Hepatocyte (in vitro differentiated cells): ENCODE measurements at regions not wholly inside any gene's neighbourhood (a gene's known extent, or its start where the extent isn't known, plus 50 kb on each side); places are given as distances from the start of the nearest gene placed in this dataset.

Experiments used
- DNase-seq: peaks from one replicate; pipeline ENCODE4 v3.0.0-alpha.2; 2016; ENCODE audit warnings: low spot score
- H2AFZ ChIP-seq: fragments of 200-600 bp; sonication (generic); 2 replicates; pipeline ENCODE4 v1.6.0; 2016; ENCODE audit warnings: antibody characterized with exemption, mild to moderate bottlenecking
- H3K27ac ChIP-seq: fragments of 200-600 bp; sonication (generic); 2 replicates; pipeline ENCODE4 v1.5.1; 2016; ENCODE audit warnings: mild to moderate bottlenecking
- H3K27me3 ChIP-seq: fragments of 200-600 bp; sonication (generic); 2 replicates; pipeline ENCODE4 v1.6.1; 2016
- H3K36me3 ChIP-seq: fragments of 200-600 bp; sonication (generic); replicated peaks from 2 replicates; pipeline ENCODE4 v1.5.1; 2016; ENCODE audit warnings: low read depth; ENCODE audit not compliant: insufficient read depth
- H3K4me1 ChIP-seq: fragments of 200-600 bp; sonication (generic); 2 replicates; pipeline ENCODE4 v1.5.1; 2016; ENCODE audit warnings: mild to moderate bottlenecking, moderate library complexity; ENCODE audit not compliant: insufficient read depth
- H3K4me2 ChIP-seq: fragments of 200-600 bp; sonication (generic); 2 replicates; pipeline ENCODE4 v1.6.0; 2016
- H3K4me3 ChIP-seq: fragments of 200-600 bp; sonication (generic); 2 replicates; pipeline ENCODE4 v1.5.1; 2016; ENCODE audit warnings: mild to moderate bottlenecking
- H3K79me2 ChIP-seq: fragments of 200-600 bp; sonication (generic); 2 replicates; pipeline ENCODE4 v1.6.0; 2017; ENCODE audit warnings: mild to moderate bottlenecking
- H3K9me2 ChIP-seq: fragments of 200-600 bp; sonication (generic); replicated peaks from 2 replicates; pipeline ENCODE4 v1.6.0; 2017; ENCODE audit warnings: mild to moderate bottlenecking; ENCODE audit not compliant: insufficient read depth
- H3K9me3 ChIP-seq: fragments of 200-600 bp; sonication (generic); 2 replicates; pipeline ENCODE4 v1.5.1; 2016; ENCODE audit warnings: low read depth, mild to moderate bottlenecking
- H4K20me1 ChIP-seq: fragments of 200-600 bp; sonication (generic); 2 replicates; pipeline ENCODE4 v1.6.0; 2016; ENCODE audit warnings: mild to moderate bottlenecking; ENCODE audit not compliant: insufficient read depth, poor library complexity, severe bottlenecking
- CTCF ChIP-seq: fragments of 200-600 bp; sonication (generic); IDR thresholded peaks from 2 replicates; pipeline ENCODE4 v1.5.1; 2016; ENCODE audit warnings: antibody characterized with exemption, mild to moderate bottlenecking; ENCODE audit not compliant: poor library complexity
- EZH2 ChIP-seq: fragments of 200-600 bp; sonication (generic); IDR thresholded peaks from 2 replicates; pipeline ENCODE4 v1.6.1; 2016; ENCODE audit warnings: antibody characterized with exemption, mild to moderate bottlenecking, borderline replicate concordance
- EZH2phosphoT487 ChIP-seq: fragments of 200-600 bp; sonication (generic); IDR thresholded peaks from one replicate; pipeline ENCODE4 v1.6.1; 2018; ENCODE audit warnings: antibody characterized with exemption, mild to moderate bottlenecking, low read depth, moderate library complexity; ENCODE audit not compliant: unreplicated experiment, severe bottlenecking
- WGBS: methylation state at CpG from one replicate; pipeline ENCODE4 v1.1.6; 2016; ENCODE audit warnings: low lambda C conversion rate; ENCODE audit errors: missing lambda C conversion rate; 5-methylcytosine and 5-hydroxymethylcytosine counted together

- DNase-seq, result no peak
- no peak overlapping the region for H2AFZ ChIP-seq
- no peaks in the 10 kb centered on the region for H3K9me2 ChIP-seq
- H3K27me3 ChIP-seq, result no peaks in the 10 kb centered on the region
- no peak overlapping the region for H3K4me3 ChIP-seq
- no peaks in the 10 kb centered on the region for H3K4me1 ChIP-seq
- no peak overlapping the region for H3K4me2 ChIP-seq
- no peaks in the 10 kb centered on the region for H4K20me1 ChIP-seq
- no peak for TF ChIP-seq CTCF
- no peak for TF ChIP-seq EZH2phosphoT487
- TF ChIP-seq EZH2, result no peak
- WGBS, result 97% methylated on average over 1 of the region's 1 CpG
- no peaks in the 10 kb centered on the region for H3K9me3 ChIP-seq
- no peak overlapping the region for H3K27ac ChIP-seq
- no peaks in the 10 kb centered on the region for H3K36me3 ChIP-seq
- no peaks in the 10 kb centered on the region for H3K79me2 ChIP-seq
These were observed 369.4 kb downstream of the BMP2 start for GRCh38 chr20:7136886-7137285.

GRCh38 chr20:7137395-7138151 lies 370.1 kb downstream of the BMP2 start:
- no peaks in the 10 kb centered on the region for H3K79me2 ChIP-seq
- H3K9me3 ChIP-seq, result no peaks in the 10 kb centered on the region
- no peak for DNase-seq
- H3K27me3 ChIP-seq, result no peaks in the 10 kb centered on the region
- H4K20me1 ChIP-seq, result no peaks in the 10 kb centered on the region
- TF ChIP-seq EZH2phosphoT487 (no peak), EZH2 (no peak), CTCF (no peak)
- WGBS, result 66% methylated on average over 4 of the region's 4 CpGs
- no peak overlapping the region for H3K4me2 ChIP-seq
- H3K36me3 ChIP-seq, result no peaks in the 10 kb centered on the region
- no peak overlapping the region for H3K4me3 ChIP-seq
- H3K27ac ChIP-seq, result no peak overlapping the region
- no peaks in the 10 kb centered on the region for H3K4me1 ChIP-seq
- H2AFZ ChIP-seq, result no peak overlapping the region
- no peaks in the 10 kb centered on the region for H3K9me2 ChIP-seq

- Histone ChIP-seq H3K27me3 (no peaks in the 10 kb centered on the region), H3K4me2 (no peak overlapping the region), H4K20me1 (no peaks in the 10 kb centered on the region), H3K79me2 (no peaks in the 10 kb centered on the region), H3K27ac (no peak overlapping the region), H3K9me3 (no peaks in the 10 kb centered on the region), H3K4me3 (no peak overlapping the region), H3K9me2 (no peaks in the 10 kb centered on the region), H3K36me3 (no peaks in the 10 kb centered on the region), H2AFZ (no peak overlapping the region), H3K4me1 (peaks cover 6% of the 10 kb centered on the region)
- DNase-seq, result no peak
- TF ChIP-seq CTCF (no peak), EZH2 (no peak), EZH2phosphoT487 (no peak)
- 88% methylated on average over 2 of the region's 2 CpGs for WGBS
These were observed 377.0 kb downstream of the BMP2 start for GRCh38 chr20:7144464-7144863.
